Inflammatory macrophage treated with lipopolysaccharide for 1 hour (primary cell): ENCODE measurements at regions not wholly inside any gene's neighbourhood (a gene's known extent, or its start where the extent isn't known, plus 50 kb on each side); places are given as distances from the start of the nearest gene placed in this dataset.

Experiments
- DNase-seq, 2 donors: peaks; one replicate each; pipeline ENCODE4 v3.0.0-alpha.2; 2020 to 2022

GRCh38 chr22:27378311-27378800 is 423.2 kb downstream of the MN1 start:
- no peak for DNase-seq

- DNase-seq, result no peak
Measured at GRCh38 chr22:27378995-27379394, 422.6 kb downstream of the MN1 start.

- no peak for DNase-seq
Measured at GRCh38 chr22:27380855-27381254, 420.7 kb downstream of the MN1 start.

- no peak for DNase-seq
Measured at GRCh38 chr22:27381552-27381951, 420.0 kb downstream of the MN1 start.

- no peak for DNase-seq
Measured at GRCh38 chr22:27381960-27382742, 419.4 kb downstream of the MN1 start.

GRCh38 chr22:27382947-27383346 is 418.6 kb downstream of the MN1 start:
- DNase-seq, result no peak

- no peak for DNase-seq
Measured at GRCh38 chr22:27383896-27384295, 417.7 kb downstream of the MN1 start.

GRCh38 chr22:27385261-27385998 is 416.1 kb downstream of the MN1 start:
- no peak for DNase-seq

- no peak for DNase-seq
Measured at GRCh38 chr22:27386186-27386585, 415.4 kb downstream of the MN1 start.

- DNase-seq, result no peak
Measured at GRCh38 chr22:27387561-27387960, 414.0 kb downstream of the MN1 start.

- DNase-seq, result no peak
Measured at GRCh38 chr22:27388090-27388600, 413.4 kb downstream of the MN1 start.

GRCh38 chr22:27389727-27390075 is 411.9 kb downstream of the MN1 start:
- DNase-seq, result no peak

GRCh38 chr22:27391092-27391770 is 410.3 kb downstream of the MN1 start:
- no peak for DNase-seq

GRCh38 chr22:27393371-27393770 is 408.2 kb downstream of the MN1 start:
- no peak for DNase-seq

GRCh38 chr22:27394806-27395404 is 406.7 kb downstream of the MN1 start:
- no peak for DNase-seq

GRCh38 chr22:27397036-27397953 is 404.3 kb downstream of the MN1 start:
- DNase-seq, result no peak

- DNase-seq, result no peak
Measured at GRCh38 chr22:27397954-27398342, 403.6 kb downstream of the MN1 start.

GRCh38 chr22:27399161-27399560 is 402.4 kb downstream of the MN1 start:
- no peak for DNase-seq

- no peak for DNase-seq
Measured at GRCh38 chr22:27400811-27401210, 400.7 kb downstream of the MN1 start.

- DNase-seq, result no peak
Measured at GRCh38 chr22:27401321-27401720, 400.2 kb downstream of the MN1 start.

- no peak for DNase-seq
Measured at GRCh38 chr22:27404441-27404840, 397.1 kb downstream of the MN1 start.
